DOHH2 (cell line): ENCODE measurements at regions not wholly inside any gene's neighbourhood (a gene's known extent, or its start where the extent isn't known, plus 50 kb on each side); places are given as distances from the start of the nearest gene placed in this dataset.
"Not testable (repeated sequence)": the region's sequence is repeated elsewhere in the genome, so short reads cannot be mapped to it uniquely, and the experiment has no call there.

ENCODE experiments used
- EZH2phosphoT487 ChIP-seq: fragments of 200-600 bp; sonication (generic); IDR thresholded peaks from 2 replicates; pipeline ENCODE4 v1.6.1; 2017; ENCODE audit warnings: borderline replicate concordance, mild to moderate bottlenecking, antibody characterized with exemption, low read length, moderate library complexity, mixed read lengths
- TF ChIP-seq, protein P1 (sequence below): fragments of 200-600 bp; sonication (generic); IDR thresholded peaks from one replicate; pipeline ENCODE4 v1.5.1; 2014; ENCODE audit warnings: antibody characterized with exemption, mild to moderate bottlenecking, low read depth, low read length; ENCODE audit not compliant: poor library complexity, severe bottlenecking

GRCh38 chr6:26818640-26819225 is 159.2 kb upstream of the ZNF322 start:
- TF ChIP-seq, protein P1, sequence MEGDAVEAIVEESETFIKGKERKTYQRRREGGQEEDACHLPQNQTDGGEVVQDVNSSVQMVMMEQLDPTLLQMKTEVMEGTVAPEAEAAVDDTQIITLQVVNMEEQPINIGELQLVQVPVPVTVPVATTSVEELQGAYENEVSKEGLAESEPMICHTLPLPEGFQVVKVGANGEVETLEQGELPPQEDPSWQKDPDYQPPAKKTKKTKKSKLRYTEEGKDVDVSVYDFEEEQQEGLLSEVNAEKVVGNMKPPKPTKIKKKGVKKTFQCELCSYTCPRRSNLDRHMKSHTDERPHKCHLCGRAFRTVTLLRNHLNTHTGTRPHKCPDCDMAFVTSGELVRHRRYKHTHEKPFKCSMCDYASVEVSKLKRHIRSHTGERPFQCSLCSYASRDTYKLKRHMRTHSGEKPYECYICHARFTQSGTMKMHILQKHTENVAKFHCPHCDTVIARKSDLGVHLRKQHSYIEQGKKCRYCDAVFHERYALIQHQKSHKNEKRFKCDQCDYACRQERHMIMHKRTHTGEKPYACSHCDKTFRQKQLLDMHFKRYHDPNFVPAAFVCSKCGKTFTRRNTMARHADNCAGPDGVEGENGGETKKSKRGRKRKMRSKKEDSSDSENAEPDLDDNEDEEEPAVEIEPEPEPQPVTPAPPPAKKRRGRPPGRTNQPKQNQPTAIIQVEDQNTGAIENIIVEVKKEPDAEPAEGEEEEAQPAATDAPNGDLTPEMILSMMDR: not testable (repeated sequence)
- TF ChIP-seq EZH2phosphoT487: not testable (repeated sequence)
